Mucosa of stomach (tissue), 1 donor: ENCODE measurements at regions not wholly inside any gene's neighbourhood (a gene's known extent, or its start where the extent isn't known, plus 50 kb on each side); places are given as distances from the start of the nearest gene placed in this dataset.

Experiments used
- H3K27me3 ChIP-seq: one replicate; pipeline ENCODE4 v1.7.0; 2013; ENCODE audit warnings: mild to moderate bottlenecking, low read length; ENCODE audit not compliant: control insufficient read depth, insufficient read depth
- H3K36me3 ChIP-seq: one replicate; pipeline ENCODE4 v1.7.0; 2013; ENCODE audit warnings: low read length; ENCODE audit not compliant: control insufficient read depth, insufficient read depth
- H3K4me1 ChIP-seq: one replicate; pipeline ENCODE4 v1.7.0; 2013; ENCODE audit warnings: mild to moderate bottlenecking, low read length; ENCODE audit not compliant: control insufficient read depth, insufficient read depth
- H3K4me3 ChIP-seq: one replicate; pipeline ENCODE4 v1.7.0; 2013; ENCODE audit warnings: low read length
- H3K9ac ChIP-seq: one replicate; pipeline ENCODE4 v1.7.0; 2013; ENCODE audit warnings: mild to moderate bottlenecking, low read length, moderate library complexity
- H3K9me3 ChIP-seq: one replicate; pipeline ENCODE4 v1.7.0; 2013; ENCODE audit warnings: mild to moderate bottlenecking, low read length, moderate library complexity; ENCODE audit not compliant: control insufficient read depth
- donor health status: Pancreatic carcinoma.

GRCh38 chr6:169972101-169972651 is 220.8 kb downstream of the ERMARD start:
- Histone ChIP-seq H3K9ac (no peak overlapping the region), H3K4me3 (no peak overlapping the region), H3K9me3 (no peaks in the 10 kb centered on the region), H3K36me3 (no peaks in the 10 kb centered on the region), H3K27me3 (peaks cover 2% of the 10 kb centered on the region), H3K4me1 (no peaks in the 10 kb centered on the region)

GRCh38 chr6:169971081-169971861 is 219.8 kb downstream of the ERMARD start:
- Histone ChIP-seq H3K27me3 (peaks cover 2% of the 10 kb centered on the region), H3K9me3 (no peaks in the 10 kb centered on the region), H3K4me3 (no peak overlapping the region), H3K9ac (no peak overlapping the region), H3K4me1 (no peaks in the 10 kb centered on the region), H3K36me3 (no peaks in the 10 kb centered on the region)

GRCh38 chr6:169970306-169970988 is 219.0 kb downstream of the ERMARD start:
- no peak overlapping the region for H3K4me3 ChIP-seq
- no peak overlapping the region for H3K9ac ChIP-seq
- no peaks in the 10 kb centered on the region for H3K9me3 ChIP-seq
- no peaks in the 10 kb centered on the region for H3K36me3 ChIP-seq
- peaks cover 2% of the 10 kb centered on the region for H3K27me3 ChIP-seq
- H3K4me1 ChIP-seq = no peaks in the 10 kb centered on the region

GRCh38 chr6:169969372-169970099 is 218.1 kb downstream of the ERMARD start:
- no peak overlapping the region for H3K4me3 ChIP-seq
- H3K36me3 ChIP-seq = no peaks in the 10 kb centered on the region
- no peaks in the 10 kb centered on the region for H3K9me3 ChIP-seq
- H3K27me3 ChIP-seq = no peaks in the 10 kb centered on the region
- no peaks in the 10 kb centered on the region for H3K4me1 ChIP-seq
- H3K9ac ChIP-seq = no peak overlapping the region

GRCh38 chr6:169968541-169969270 is 217.3 kb downstream of the ERMARD start:
- H3K9ac ChIP-seq = no peak overlapping the region
- no peaks in the 10 kb centered on the region for H3K4me1 ChIP-seq
- no peaks in the 10 kb centered on the region for H3K9me3 ChIP-seq

GRCh38 chr6:169967687-169968086 is 216.3 kb downstream of the ERMARD start:
- Histone ChIP-seq H3K9ac (no peak overlapping the region), H3K4me1 (no peaks in the 10 kb centered on the region), H3K9me3 (no peaks in the 10 kb centered on the region), H3K36me3 (no peaks in the 10 kb centered on the region), H3K4me3 (no peak overlapping the region), H3K27me3 (no peaks in the 10 kb centered on the region)

More at GRCh38 chr6:169968541-169969270, 217.3 kb downstream of the ERMARD start:
- Histone ChIP-seq H3K36me3 (no peaks in the 10 kb centered on the region), H3K27me3 (no peaks in the 10 kb centered on the region), H3K4me3 (no peak overlapping the region)

- Histone ChIP-seq H3K36me3 (no peaks in the 10 kb centered on the region), H3K9ac (no peak overlapping the region), H3K4me3 (no peak overlapping the region), H3K4me1 (no peaks in the 10 kb centered on the region), H3K9me3 (no peaks in the 10 kb centered on the region), H3K27me3 (peaks cover 10% of the 10 kb centered on the region)
Measured at GRCh38 chr6:169966312-169967181, 215.1 kb downstream of the ERMARD start.

GRCh38 chr6:169965657-169966311 is 214.4 kb downstream of the ERMARD start:
- Histone ChIP-seq H3K9me3 (no peaks in the 10 kb centered on the region), H3K27me3 (peaks cover 17% of the 10 kb centered on the region), H3K4me1 (peaks cover 6% of the 10 kb centered on the region), H3K9ac (no peak overlapping the region), H3K4me3 (no peak overlapping the region), H3K36me3 (no peaks in the 10 kb centered on the region)

GRCh38 chr6:169965239-169965638 is 213.8 kb downstream of the ERMARD start:
- H3K9ac ChIP-seq = no peak overlapping the region
- no peak overlapping the region for H3K4me3 ChIP-seq
- H3K36me3 ChIP-seq = no peaks in the 10 kb centered on the region
- H3K4me1 ChIP-seq = peaks cover 6% of the 10 kb centered on the region
- H3K9me3 ChIP-seq = no peaks in the 10 kb centered on the region
- peaks cover 19% of the 10 kb centered on the region for H3K27me3 ChIP-seq

- no peaks in the 10 kb centered on the region for H3K36me3 ChIP-seq
- H3K27me3 ChIP-seq = peaks cover 19% of the 10 kb centered on the region
- H3K4me1 ChIP-seq = peaks cover 6% of the 10 kb centered on the region
- H3K9me3 ChIP-seq = no peaks in the 10 kb centered on the region
- no peak overlapping the region for H3K4me3 ChIP-seq
- no peak overlapping the region for H3K9ac ChIP-seq
Measured at GRCh38 chr6:169964486-169965180, 213.2 kb downstream of the ERMARD start.
